NCI-H345 (cell line): ENCODE measurements at regions not wholly inside any gene's neighbourhood (a gene's known extent, or its start where the extent isn't known, plus 50 kb on each side); places are given as distances from the start of the nearest gene placed in this dataset.

Source experiments
- DNase-seq: peaks from one replicate; lab custom pipeline; 2025; lab: John Stamatoyannopoulos, UW

DNA sequence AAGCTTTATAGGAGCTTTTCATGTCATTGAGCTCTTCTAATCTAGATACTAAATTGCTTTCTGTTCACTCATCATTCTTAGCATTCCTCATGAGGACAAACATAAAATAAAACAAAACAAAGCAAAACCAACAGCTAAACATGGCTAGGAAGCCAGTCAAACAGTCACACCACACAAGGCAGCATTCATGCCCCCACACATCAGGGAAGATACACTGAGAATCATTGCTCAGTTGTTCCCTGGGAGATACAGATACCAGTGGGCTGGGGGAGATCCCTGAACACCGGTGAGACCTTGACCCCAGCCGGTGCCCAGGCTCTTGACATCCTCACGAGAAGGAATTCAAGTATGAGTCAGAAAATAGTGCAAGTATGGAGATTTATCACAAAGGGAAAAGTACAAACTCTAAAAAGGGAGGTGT, 177.9 kb upstream of the ARL4C start:
- no peak for DNase-seq

DNA sequence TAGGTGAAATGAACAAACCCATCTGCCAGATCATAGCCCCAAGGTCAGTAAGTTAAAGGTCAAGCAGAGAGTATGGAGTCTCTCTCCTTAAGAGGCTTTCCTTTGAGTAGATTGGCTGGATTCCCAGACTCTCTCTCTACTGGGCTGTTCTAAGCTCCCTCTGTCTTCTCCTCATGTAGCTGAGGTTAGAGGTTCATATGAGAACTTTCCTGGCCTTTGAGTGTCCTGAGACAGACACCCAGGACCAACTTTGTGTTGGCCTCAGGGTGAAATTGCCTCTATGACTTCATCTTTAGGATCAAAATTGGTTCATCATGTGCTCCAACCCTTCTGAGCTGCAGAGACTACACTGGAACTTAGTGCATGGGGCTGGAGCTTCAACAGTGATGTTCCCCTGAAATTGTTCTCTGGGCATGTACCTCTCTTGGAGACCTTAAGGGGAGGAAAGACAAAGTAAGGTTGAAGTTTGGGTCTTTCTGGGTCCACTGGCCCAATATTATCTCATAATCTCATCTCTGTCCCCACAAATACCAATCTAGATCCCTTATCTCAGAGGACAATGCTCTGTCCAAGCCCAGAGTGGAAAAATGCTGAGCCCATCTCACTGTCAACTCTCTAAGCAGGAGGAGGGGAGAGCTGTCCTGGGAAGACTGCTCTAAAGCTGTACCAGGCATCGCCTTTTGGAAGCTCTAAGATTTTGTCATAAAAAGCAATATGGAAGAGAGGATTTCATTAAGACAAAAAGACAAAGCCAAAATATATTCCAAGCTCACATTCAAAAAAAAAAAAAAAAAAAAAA, 177.3 kb upstream of the ARL4C start:
- DNase-seq = no peak

DNA sequence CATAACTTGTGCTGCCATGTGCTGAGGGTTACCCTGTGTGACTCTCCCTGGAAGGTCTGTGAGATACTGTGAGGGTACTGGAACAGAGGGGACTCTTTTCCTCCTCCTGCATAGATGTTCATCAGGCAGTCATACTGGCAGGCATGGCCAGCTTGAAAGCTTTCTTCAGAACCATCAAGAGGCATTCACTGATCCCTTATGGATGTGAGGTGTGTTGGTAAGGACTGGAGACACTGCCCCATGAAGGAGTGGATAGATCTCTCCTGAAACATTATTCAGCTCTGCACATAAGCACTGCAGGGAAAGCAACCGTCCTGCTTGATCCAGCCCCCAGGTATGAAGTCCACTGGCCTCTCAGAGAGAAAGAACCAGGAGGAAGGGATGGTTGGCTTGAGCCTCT, 176.6 kb upstream of the ARL4C start:
- DNase-seq = no peak

DNA sequence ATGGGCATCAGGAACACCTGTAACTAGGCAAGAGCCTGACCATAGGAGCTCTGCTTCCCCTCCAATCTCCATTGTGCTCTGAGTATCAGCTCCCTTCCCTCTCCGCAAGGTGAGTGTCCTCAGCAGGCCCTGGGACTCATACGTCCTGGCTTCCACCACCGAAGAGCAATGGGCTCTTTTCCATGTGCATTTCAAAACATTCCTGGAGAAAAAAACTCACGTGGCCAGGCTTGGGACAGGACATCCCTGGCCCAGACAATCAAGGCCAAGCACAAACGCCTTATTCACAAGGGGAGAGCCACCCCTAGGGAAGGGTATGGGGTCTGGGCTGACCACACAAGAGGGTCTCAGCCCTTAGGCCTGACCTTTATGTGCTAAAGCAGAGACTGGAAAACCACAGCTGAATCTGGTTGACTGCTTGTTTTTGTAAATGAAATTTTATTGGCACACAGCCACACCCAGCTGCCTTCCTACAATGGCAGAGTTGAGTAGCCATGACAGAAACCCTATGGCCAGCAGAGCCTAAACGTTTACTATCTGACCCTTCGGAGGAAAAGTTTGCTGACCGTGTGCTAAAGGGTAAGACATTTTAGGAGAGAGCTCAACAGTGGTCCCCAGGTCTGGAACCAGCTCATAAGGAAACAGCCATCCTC, 175.7 kb upstream of the ARL4C start:
- no peak for DNase-seq

DNA sequence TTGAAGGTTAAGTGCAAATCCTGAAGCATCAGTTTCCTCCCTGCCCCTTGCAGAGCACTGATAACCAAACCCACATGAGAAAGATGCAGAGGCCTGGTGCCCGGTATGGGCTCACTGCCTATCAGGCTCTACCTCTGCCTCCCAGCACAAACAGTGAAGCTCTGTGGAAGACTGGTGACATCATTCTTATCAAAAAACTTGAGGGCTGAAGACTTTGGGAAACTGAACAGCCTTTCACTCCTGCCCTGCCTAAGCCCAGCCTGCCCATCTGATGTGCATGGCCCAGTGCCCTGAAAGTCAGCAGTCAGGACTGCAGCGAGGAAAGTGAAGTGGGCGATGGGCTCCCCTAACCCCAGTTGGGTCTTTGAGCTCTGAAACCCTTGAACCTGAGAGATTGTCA, 174.8 kb upstream of the ARL4C start:
- no peak for DNase-seq

DNA sequence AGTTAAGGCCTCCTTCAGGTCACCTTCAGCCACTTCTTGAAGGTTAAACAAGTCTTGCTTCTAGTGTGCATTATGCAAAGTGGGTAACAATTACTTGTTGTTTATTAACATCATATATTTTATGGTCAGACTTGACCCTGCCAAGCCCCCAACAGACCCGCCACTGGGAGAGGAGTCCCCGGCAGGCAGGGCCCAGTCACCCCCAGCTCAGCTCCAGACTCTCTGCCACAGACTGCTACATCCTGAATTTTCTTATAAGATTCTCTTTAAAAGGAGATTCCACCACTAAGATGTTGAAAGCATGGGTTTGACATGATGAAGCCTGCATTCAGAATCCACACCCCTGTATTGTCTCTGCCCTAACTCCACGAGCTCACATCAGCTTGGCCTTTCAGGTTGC, 174.3 kb upstream of the ARL4C start:
- no peak for DNase-seq

DNA sequence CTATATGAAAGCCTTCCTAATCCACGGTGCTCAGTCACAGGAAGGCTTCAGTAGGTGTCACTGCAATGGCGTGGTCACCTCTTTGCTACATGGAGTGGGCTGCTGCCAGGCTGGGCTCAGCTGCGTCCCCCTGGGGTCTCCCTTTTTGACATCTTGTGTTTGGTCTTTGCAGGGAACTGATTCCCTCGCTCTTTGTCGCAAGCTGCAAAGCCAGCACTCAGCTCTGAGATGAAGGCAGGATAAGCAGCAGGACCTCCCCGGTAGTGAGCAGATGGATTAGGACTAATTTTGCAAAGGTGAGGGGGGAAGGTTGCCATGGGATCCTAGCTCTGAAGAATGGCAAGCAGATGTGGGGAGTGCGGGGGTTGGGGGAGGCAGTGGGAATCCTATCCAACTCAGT, 173.9 kb upstream of the ARL4C start:
- DNase-seq = no peak

DNA sequence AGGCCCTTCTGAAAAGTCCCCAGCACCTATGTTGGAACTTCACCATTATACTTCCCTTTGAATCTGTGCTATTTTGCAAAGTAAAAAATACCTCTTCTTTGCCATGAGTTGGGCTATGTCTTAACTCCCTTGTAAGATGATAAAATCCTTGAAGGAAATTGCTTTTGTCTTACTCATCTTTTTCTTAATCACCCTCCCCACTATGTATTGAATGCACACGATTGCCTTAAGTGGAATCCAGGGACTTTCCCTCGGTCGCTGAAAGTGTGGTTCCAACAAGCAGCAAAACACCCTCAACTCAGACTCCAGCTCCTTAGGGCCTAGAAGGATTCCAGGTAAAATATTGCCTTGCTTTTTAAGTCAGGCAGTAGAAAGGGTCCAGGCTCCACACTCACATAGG, 173.2 kb upstream of the ARL4C start:
- no peak for DNase-seq

DNA sequence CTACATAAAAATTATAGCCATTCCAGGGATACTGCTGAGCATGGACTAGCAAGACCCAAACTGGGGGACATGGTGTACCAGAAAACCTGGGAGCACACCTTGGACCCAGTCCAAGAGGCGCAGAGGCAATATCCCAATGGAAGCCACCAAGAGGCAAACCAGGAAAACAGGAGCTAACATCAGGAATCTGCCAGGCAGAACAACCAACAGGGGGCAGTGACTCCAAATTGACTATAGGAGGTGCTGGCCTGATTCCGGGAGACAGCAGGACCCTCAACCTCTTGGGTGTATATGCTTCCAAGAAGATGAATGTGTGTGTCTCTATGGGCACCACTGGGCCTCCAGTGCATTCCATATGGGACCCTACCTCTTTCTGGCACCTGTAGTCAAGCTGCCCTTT, 172.7 kb upstream of the ARL4C start:
- DNase-seq = no peak

DNA sequence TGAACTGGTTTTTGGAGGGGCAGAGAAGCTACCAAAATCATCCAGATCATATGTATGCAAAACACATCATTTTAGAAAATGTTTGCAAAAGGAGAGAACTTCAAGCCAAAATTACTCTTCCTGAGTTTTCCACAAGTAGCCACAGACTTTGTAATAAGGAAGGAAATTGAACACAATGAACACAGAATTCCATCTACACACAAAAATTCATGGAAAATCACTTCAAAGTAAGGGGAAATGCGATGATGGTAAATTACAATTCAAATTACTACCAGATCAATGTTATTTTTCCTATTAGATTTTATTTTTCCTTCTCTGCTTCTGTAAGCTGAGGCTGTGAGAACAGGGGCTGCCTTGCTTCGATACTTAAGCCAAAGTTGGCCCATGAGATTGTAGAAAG, 172.1 kb upstream of the ARL4C start:
- no peak for DNase-seq

DNA sequence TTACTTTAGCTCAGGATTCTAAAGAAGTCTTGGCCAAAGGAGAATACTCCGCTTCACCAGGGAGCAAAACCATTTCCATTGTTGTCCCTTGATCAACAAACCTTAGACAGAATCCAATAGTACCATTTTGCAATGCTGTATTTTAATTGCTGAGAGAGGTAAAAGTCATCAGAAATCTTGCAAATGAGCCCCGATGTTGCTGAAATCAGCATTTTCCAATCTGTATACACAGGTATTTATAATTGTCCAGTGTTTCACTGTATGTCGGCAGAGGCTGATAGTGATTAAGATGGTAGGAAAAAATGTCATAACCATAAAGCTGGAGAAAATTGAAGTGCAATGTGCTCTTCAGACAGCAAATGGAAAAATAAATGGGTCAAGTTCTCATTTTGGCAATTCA, 170.0 kb upstream of the ARL4C start:
- DNase-seq = no peak

DNA sequence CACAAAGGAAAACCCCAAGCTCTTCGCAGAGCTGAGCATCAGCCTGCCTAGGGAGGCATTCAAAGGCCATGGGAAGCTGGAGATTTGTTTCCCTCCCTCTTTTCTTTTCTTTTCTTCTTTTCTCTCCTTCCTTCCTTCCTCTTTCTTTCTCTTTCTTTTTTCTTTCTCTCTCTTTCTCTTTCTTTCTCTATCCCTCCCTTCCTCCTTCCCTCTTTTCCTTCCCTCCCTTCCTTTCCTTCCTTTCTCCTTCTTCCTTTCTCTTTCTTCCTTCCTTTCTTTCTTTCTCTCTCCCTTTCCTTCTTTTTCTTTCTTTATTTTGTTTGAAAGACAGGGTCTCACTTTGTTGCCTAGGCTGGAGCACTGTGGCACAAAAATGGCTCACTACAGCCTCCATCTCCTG, 168.4 kb upstream of the ARL4C start:
- DNase-seq = no peak

DNA sequence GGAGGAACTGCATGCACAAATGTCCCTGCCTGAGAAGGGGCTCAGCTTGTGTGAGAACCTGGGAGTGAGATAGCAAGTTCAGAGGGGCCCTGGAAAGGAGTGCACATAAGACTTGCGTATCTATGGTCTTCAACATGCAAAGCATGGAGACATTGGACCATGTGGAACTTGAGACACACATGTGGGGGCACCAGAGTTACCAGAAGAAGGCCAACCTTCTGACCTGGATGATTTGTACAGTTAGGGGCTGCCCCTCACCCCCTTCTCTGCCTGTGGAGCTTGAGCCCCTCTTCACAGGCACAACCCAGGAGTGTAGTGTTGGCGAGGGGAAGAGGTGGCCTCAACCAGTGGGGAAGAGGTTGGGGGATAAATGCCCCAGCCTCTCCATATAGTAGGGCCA, 165.0 kb upstream of the ARL4C start:
- no peak for DNase-seq

DNA sequence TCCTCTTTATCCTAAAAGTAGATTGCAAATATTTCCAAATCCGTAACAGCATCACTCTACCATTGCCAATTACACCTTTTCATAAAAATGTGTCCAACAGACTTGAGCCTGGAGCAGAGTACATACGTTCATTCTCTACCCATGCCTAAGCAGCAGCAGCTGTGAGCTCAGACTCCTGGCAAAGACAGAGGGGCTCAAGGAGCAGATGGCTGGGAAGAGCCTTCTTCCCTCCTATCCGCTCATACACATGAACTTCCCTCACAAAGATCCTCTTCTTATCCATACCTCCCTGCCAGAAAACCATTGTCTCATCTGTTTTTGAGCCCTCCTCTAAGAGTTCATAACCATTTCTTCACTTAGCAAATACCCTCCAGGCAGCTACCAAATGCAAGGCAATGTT, 164.3 kb upstream of the ARL4C start:
- no peak for DNase-seq

DNA sequence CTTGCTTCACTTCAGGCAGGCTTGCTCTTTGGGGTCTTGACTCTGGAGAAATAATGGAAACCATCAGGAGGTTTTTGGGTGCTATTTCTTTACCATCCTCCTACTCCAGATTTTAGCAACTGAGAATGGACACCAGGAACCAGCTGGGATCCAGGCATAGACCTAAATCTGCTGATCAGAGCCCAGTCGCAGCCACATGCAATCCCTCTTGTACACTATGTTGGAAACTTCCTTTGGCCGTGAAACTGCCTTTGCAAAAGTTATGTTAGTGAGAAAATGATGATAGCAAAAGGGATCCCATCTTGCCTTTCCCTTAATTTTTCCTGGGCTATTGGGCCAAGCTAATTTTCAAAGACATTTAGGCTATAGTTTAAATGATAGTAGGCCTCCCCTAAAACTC, 158.8 kb upstream of the ARL4C start:
- no peak for DNase-seq

DNA sequence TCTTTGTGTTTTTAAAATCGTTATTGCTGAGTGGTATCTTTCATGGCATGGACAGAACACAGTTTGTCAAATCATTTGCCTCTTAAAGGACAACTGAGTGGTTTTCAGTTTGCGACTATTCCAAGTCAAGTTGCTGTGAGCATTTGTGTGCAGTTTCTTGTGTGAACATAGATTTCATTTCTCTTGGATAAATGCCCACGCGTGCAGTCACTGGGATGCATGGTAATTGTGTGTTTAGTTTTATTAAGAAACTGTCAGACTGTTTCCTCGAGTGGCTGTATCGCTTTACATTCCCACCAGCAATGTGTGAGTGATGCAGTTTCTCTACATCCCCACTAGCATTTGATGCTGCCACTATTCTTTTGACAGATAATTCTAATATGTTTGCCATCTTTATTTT, 154.0 kb upstream of the ARL4C start:
- DNase-seq = no peak

DNA sequence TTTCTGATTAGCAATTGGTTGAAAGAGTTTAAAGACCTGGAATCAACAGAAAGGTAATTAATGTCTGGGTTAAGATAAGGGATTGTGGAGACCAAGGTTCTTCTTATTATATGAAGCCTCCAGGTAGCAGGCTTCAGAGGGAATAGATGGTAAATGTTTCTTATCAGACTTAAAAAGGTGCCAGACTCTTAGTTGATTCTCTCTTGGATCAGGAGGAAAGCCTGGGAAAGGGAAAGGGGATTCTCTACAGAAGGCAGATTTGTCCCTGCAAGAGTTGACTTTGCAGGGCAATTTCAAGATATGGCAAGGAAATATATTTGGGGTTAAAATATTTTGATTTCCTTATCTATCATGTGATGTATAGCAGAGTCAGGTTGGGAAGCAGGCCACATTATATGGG, 153.1 kb upstream of the ARL4C start:
- no peak for DNase-seq

DNA sequence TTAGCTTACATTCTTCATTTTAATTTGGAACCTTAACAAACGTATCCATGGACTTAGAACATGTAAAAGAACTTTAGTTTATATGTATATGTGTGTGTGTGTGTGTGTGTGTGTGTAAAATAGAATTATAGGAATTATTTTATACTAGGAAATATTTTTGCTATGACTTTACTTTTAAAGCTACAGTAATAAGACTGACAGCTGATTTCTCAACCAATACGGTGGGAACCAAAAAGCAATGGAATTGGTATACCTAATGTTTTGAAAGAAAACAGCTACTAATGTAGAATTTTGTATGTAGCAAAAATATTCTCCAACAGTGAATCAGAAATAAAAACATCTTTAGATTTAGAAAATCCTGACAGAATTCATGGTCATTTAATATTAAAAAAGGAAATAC, 146.5 kb upstream of the ARL4C start:
- peak; percentile 11 for DNase-seq

DNA sequence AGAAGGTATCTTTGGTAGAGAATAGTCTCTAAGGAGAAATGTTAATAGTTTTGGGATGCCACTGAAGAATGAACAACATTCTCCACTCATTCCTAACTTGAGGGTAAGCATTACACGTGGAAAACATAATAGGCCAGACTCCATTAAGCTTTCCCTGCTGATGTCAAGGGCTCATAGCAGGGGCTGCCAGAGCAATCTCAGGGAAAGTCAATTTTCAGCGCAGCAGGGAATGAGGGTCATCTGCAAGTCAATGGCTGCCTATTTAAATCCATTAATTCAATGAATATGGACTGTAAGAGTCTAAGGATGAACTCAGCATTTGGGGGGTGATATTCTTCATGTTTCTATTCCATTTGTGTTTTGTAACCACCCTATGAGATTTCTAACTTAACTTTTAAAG, 144.2 kb upstream of the ARL4C start:
- DNase-seq = no peak

DNA sequence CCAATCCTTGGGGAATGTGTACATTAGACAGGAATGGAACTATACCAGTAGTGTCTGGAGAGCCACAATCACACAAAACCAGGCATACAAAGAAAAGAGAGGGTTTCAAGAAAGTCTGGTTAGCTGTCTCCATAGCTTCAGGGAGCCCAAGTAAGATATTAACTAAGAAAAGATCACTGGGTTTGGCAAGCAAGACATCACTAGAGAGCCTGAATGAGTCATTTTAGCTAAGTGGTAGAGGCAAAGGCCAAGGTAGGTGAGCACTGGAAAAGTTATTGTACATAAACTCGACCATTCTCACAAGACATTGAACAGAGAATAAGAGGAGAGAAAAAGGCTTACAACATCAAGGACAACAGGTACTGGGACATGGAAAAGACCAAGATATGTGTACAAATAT, 143.8 kb upstream of the ARL4C start:
- no peak for DNase-seq

DNA sequence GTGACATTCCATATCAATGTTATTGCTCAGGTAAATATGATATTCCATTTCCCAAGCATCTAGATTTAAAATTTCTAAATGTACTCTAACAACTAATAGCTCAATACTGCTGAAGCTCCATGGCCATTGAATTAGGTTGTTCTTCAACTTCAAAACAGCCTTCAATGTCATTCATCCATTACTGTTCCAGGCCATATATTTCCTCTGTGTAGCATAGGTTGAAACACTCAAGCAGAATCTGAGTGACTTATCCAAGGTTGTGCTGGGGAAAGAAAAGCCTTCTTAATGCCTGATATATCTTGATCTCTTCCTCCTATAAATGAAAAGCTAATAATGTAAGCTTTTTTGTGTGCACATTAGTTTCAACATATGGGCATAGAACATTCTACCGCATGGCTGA, 142.1 kb upstream of the ARL4C start:
- peak; percentile 35 for DNase-seq

DNA sequence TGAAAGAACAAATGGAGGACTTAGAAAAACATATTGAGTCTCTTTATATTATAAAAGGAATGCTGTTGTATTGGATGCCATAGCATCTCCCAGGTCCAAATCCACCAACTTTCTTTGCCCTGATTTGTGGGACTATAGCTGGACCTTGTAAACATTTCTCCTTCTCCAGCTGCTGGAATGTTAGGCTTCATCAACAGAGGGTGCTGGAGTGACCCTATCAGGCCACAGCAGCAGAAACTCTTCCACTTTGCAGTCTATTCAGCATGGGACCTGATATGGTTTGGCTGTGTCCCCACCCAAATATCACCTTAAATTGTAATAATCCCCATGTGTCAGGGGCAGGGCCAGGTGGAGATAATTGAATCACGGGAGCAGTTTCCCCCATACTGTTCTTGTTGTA, 138.4 kb upstream of the ARL4C start:
- DNase-seq = no peak

DNA sequence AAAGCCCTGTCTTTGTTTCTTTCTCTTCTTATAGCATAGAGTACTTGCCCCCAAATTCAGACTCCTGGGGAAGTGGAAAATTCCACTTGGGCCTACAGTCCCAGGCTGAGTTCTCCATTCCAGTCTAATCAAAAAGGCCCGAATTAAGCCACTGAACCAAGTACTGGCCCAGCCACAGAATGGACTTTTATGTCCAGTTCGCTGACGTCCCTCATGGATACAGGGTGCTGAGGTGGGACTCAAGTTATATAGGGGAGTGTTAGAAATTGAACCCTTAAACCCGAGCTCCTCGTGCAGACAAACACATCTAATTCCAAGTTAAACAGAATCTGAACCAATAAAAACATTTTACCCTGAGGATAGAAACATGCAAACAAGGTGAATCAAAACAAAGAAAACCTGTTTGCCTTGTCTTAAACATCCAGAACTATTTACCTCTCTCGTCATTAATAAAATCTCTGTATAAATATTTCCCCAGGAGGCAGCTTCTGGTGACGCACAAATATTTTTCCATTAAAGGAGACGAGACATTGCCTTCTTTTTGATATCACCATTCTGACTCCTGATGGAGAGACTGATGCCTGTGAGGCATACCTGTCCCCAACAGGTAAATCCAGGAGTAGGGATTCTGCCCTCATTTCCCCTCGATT, 136.8 kb upstream of the ARL4C start:
- no peak for DNase-seq
